Breast epithelium (tissue), 3 donors: ENCODE measurements at regions not wholly inside any gene's neighbourhood (a gene's known extent, or its start where the extent isn't known, plus 50 kb on each side); places are given as distances from the start of the nearest gene placed in this dataset.

Source experiments
- POLR2A ChIP-seq: fragments of 450-650 bp; IDR thresholded peaks from one replicate; pipeline ENCODE4 v1.6.1; 2016; ENCODE audit warnings: antibody characterized with exemption, mild to moderate bottlenecking, moderate library complexity
- POLR2AphosphoS5 ChIP-seq, 3 donors: sonication (generic); formaldehyde crosslinking; IDR thresholded peaks; one replicate each; pipeline ENCODE4 v1.6.1; 2017; ENCODE audit warnings: antibody characterized with exemption in 3 of 3
- TF ChIP-seq, protein P1 (sequence below), 3 donors: fragments of 450-650 bp; IDR thresholded peaks; one replicate each; pipeline ENCODE4 v1.5.1; 2016 to 2017; ENCODE audit warnings: antibody characterized with exemption in 3 of 3, mild to moderate bottlenecking in 3 of 3, moderate library complexity in 3 of 3

DNA sequence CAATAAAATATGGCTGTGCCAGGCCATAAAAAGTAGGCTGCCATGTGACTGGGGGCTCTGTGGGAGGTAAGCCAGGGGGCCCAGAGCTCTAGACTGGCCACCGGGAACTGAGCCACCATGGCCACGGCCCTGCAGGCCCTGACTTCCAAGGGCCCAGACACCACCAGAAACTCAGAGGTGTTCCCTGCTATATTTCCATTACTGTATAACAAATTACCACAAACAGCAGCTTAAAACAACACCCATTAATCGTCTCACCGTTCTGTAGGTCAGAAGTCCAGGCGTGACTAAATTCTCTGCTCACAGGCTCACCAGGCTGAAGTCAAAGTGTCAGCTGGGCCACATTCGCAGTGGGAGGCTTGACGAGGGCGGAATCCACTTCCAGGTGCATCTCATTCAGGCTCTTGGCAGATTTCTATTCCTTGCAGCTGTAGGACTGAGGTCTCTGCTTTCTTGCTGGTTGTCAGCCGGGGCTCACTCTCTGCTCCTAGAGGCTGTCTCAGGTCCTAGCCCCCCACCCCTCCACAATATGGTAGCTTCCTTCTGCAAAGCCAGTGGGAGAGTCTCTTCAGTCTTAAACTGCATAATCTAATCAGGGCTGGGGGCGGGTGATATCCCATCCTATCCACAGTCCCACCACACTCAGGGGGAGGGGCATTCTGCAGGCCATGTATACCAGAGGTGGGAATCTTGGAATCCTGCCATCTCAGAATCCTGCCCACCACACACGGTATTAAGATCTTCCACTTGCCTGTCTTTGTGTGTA lies 125.4 kb downstream of the C5orf15 start:
- TF ChIP-seq POLR2A, result no peak
- TF ChIP-seq, protein P1, sequence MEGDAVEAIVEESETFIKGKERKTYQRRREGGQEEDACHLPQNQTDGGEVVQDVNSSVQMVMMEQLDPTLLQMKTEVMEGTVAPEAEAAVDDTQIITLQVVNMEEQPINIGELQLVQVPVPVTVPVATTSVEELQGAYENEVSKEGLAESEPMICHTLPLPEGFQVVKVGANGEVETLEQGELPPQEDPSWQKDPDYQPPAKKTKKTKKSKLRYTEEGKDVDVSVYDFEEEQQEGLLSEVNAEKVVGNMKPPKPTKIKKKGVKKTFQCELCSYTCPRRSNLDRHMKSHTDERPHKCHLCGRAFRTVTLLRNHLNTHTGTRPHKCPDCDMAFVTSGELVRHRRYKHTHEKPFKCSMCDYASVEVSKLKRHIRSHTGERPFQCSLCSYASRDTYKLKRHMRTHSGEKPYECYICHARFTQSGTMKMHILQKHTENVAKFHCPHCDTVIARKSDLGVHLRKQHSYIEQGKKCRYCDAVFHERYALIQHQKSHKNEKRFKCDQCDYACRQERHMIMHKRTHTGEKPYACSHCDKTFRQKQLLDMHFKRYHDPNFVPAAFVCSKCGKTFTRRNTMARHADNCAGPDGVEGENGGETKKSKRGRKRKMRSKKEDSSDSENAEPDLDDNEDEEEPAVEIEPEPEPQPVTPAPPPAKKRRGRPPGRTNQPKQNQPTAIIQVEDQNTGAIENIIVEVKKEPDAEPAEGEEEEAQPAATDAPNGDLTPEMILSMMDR (IDR thresholded peaks at IDR 0.05), result no peak
- no peak for TF ChIP-seq POLR2AphosphoS5 (IDR thresholded peaks at IDR 0.05)
